Hepatocyte (in vitro differentiated cells): ENCODE measurements at regions not wholly inside any gene's neighbourhood (a gene's known extent, or its start where the extent isn't known, plus 50 kb on each side); places are given as distances from the start of the nearest gene placed in this dataset.
A peak's percentile ranks its signal among the peaks of the same experiment; 100 is the strongest.

Source experiments
- CTCF ChIP-seq: fragments of 200-600 bp; sonication (generic); IDR thresholded peaks from 2 replicates; pipeline ENCODE4 v1.5.1; 2016; ENCODE audit warnings: antibody characterized with exemption, mild to moderate bottlenecking; ENCODE audit not compliant: poor library complexity
- EZH2phosphoT487 ChIP-seq: fragments of 200-600 bp; sonication (generic); IDR thresholded peaks from one replicate; pipeline ENCODE4 v1.6.1; 2018; ENCODE audit warnings: antibody characterized with exemption, mild to moderate bottlenecking, low read depth, moderate library complexity; ENCODE audit not compliant: unreplicated experiment, severe bottlenecking

- TF ChIP-seq CTCF = peak; percentile 61
- no peak for TF ChIP-seq EZH2phosphoT487
These were observed 152.7 kb downstream of the CD47 start for GRCh38 chr3:107938143-107938542.
